GM21390 (cell line): ENCODE measurements at regions not wholly inside any gene's neighbourhood (a gene's known extent, or its start where the extent isn't known, plus 50 kb on each side); places are given as distances from the start of the nearest gene placed in this dataset.
A peak's percentile ranks its signal among the peaks of the same experiment; 100 is the strongest.
"Not testable (repeated sequence)": the region's sequence is repeated elsewhere in the genome, so short reads cannot be mapped to it uniquely, and the experiment has no call there.

Experiments
- ATAC-seq: cut with Tn5 transposase; IDR thresholded peaks from one replicate; pipeline ENCODE4 v1.9.1; 2021; ENCODE audit not compliant: unreplicated experiment

DNA sequence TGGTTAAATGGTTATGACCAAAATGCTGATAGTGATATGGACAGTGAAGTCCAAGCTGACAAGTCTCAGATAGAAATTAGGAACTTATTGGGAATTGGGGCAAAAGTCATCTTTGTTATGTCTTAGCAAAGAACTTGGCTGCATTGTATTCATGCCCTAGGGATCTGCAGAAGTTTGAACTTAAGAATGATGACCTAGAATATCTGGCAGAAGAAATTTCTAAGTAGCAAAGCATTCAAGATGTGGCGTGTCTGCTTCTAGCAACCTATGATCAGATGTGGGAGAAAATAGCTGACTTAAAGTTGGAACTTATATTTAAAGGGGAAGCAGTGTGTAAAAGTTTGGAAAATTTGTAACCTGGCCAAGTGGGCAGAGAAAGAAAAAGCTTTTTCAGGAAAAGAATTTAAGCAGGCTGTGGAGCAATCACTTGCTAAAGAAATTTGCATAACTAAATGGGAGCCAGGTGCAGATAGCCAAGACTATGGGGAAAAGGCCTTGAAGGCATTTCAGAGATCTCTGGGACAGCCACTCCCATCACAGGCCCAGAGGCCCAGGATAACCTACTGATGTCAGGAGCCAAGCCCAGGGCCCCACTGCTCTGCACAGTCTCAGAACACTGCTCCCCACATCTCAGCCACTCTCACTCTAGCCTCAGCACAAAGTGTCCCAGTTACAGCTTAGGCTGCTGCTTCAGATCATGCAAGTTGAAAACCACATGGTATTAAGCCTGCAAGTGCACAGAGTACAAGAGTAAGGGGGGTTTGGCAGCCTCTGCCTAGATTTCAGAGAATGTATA, 147.8 kb upstream of the TGFBR2 start:
- no peak for ATAC-seq

DNA sequence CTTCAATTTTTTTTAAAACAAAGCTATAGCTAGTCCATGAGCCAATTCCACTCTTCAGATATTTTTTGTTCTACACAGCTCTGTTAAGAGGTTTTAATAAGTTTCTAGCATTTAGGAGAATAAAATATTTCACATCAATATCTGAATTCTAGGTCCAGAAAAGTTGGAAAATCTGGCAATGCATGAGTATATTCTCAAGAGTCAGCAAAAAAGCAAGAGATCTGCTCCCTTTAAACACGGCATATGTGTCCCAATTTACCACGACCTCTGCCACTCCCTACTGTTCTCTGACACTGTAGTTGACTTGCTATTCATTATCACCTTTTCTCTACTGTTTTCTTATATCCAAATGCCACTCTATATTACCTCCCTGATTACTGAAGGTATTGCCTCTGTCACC, 145.1 kb upstream of the TGFBR2 start:
- no peak for ATAC-seq

DNA sequence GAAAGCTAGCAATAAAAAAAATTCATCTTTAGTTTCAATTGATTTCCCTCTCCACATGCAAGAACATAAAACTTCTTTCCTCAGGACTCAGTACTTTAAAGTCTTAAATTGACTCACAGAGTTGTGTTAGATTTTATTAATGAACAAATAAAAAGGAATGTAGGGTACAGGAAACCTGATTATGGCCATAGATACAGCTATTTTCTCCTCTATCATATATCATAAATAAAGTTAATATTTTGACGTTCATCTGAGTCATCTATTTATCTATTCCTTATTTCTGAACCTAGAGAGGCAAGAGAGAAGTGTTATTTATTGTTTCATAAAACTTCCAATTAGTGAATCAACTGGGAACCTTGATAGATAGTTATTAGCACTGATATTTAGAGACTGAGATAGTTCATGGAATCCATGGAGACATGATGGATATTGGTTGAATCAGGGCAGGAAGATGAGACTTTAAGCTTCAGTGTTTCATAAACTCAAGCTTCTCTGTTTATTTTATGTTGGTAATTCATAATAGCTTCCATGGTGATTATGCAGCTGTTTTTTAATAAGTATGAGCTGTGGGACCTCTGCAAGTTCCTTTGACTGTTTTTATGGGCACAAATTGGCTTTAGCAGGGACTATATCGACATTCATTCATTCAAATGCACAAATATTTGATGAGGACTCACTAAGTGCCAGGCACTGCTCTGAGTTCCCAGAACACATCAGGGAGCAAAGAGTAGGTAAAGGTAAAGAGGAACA, 143.5 kb upstream of the TGFBR2 start:
- ATAC-seq = no peak

DNA sequence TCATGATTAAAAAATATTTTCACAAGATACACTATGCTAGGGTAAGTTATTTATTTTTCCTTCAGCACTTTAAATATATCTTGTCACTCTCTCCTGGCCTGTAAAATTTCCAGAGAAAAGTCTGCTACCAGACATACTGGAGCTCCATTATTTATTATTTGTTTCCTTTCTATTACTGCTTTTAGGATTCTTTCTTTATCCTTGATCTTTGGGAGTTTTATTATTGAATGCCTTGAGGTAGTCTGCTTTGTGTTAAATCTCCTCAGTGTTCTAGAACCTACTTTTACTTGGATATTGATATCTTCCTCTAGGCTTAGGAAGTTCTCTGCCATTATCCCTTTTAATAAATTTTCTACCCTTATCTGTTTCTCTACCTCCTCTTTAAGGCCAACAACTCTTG, 142.0 kb upstream of the TGFBR2 start:
- no peak for ATAC-seq

DNA sequence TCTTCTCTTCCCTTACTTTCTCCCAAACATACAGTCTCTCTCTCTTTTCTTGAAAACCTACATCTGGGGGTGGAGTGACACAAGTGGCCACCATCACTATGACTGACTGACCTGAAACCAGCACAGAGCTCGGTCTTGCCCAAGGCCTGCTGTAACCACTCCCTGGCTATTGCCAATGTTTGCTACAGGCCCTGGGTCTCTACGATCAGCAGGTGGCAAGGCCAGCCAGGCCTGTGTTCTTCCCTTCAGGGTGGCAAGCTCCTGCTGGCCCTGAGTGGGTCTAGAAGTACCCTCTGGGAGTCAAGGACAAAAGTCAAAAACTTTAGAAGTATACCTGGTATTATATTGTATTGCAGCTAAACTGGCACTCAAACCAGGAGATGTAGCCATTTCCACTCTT, 140.9 kb upstream of the TGFBR2 start:
- ATAC-seq = no peak

DNA sequence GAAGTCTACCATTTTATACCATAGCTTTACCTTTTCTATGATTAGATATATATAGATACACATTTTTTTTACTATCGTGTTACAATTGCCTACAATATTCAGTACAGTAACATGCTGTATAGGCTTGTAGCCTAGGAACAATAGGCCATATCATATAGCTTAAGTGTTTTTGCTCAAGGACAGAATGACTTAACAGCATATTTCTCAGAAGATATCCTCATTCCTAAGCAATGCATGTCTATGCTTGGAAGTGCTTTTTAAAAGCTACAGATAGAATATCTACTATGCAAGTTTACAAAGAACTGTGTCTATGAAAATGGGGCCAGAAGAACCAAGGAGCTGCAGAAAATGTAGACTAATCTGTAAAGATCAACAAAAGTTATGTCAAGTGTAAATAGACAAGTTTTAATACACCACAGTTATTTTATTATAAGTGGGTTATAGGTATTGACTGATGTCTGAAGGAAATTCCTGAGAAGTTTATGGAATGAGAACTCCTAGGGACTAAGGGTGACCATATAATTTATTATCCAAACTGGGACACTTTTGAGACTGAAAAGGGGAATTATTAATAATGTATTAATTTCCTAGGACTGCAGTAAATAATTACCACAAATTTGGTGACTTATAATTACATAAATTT, 138.7 kb upstream of the TGFBR2 start:
- no peak for ATAC-seq

DNA sequence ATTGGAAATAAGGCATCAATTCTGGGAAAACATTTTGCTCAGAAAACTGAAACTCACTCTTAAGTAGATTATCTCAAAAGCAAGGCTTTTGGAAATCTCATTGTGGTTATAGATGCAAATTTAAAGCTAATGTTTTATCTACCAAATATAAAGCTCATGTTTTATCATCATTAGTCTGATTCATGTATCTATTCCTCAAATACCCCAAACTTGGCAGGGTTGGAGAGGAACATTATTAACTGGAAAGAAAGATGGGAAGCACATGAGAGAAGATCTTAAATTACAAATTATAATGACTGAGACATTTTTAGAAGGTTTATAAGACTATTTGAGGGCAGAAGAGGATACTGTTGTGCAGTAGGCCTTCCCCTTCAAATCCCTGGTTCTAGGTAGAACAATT, 137.3 kb upstream of the TGFBR2 start:
- ATAC-seq = no peak

DNA sequence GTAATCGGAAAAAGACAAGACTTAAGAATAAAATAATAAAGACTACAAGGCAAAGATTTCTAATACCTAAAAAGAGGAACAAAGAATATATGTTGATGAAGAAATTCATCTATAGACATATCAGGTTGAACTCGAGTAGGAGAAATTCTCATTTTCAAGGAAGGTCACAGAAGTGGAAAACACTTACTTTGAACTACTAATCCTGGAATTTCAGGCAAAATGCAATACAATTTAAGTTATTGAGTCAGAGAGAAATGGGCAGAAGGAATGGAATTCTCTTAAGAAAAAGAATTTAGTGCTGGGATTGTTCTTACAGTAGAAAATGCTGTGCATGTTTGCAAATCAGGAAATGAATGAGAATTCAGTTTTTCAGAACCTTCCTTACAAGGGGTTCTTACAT, 135.9 kb upstream of the TGFBR2 start:
- ATAC-seq = no peak

DNA sequence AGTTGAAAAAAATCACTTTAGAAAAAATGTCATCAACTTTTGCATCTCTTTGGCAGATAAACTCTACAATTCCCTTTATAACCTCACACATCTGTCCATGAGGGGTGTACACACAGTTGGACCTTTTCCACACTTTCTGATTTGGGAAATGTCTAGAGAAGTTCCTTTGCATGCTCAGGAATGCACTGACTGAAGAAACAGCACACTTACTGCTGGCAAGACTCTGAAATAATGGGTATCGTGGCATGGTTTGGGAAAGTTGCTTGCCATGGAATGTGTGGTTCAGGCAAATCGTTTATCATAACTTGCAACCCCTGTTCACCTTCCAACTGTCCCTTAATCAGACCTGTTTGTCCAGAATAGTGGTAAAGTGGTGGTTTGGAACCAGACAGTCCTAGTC, 135.3 kb upstream of the TGFBR2 start:
- ATAC-seq = no peak

DNA sequence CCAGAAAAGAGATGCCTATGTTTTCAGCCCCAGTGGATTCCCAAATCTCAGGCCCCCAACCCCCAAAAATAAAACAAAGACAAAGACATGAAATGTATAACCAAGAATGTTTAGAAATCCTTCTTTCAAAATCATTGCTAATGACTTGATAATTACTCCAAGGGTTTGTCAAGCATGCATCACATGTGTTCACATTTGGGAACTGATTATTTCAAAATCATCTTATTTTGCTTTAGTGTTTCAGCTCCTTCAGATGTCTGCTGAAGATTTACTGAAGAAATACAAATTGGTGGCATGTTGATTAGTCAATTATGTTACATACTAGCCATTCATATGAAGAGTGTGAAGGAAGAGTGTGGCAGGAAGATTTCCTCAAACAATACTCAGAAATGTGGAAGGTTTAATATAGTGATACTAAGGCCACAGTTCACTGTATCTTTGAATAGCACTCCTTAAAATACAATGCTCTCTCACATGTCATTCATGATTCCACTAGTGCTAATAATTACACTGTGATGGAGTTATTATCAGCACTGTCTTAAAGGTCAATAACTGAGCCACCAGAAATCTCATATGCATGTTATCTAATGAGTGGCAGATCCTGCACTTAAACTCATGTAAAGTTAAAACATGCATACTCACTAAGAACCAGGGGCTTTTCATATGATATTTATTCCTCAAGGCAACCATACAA, 134.5 kb upstream of the TGFBR2 start:
- ATAC-seq = no peak

DNA sequence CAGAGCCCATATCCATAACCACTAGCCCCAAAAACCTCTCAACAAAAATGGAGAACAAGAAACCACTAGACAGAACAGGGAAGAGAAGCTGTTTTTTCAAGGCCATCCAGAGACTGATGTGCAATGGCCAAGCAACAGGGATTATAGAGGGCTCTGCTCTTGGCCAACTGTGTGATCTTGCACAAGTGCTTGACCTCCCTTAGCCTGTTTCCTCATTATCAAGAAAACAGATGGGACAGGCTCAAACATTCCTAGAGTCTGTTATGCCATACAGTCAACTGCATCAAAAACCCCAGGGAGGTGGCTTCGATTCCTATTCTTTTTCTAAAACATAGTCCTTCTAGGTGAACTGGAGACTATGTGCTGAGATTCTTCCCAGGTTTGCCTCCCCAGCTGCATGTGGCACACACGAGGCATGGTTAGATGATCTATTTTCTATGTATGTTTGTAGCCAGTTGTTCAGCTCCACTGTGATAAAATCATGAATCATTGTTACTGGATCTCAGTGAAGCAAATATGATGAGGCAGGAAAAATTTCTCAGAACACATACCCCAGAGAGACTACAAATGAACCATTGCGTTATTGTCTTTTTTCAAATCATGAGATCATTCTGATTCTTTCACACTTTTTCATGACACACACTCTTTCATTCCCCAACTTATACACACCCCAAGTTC, 132.9 kb upstream of the TGFBR2 start:
- ATAC-seq = no peak

DNA sequence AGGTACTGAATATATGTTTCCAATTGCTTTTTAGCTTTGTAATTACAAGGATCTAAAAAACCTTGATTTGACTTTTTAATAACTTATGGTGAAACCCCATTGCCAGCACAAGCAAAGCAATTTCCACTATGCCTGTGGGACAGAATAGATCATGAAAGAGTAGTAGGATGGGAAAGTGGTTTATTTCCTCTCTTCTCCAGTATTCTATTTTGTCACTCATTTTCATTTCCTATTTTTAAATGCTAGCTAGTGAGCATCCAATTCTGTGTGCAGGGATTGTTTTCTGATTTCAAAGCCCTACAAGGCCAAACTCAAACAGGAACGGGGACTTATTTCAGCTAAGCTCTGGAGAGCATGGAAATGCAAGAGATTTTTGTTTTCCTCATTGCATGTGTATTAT, 132.0 kb upstream of the TGFBR2 start:
- ATAC-seq = no peak

DNA sequence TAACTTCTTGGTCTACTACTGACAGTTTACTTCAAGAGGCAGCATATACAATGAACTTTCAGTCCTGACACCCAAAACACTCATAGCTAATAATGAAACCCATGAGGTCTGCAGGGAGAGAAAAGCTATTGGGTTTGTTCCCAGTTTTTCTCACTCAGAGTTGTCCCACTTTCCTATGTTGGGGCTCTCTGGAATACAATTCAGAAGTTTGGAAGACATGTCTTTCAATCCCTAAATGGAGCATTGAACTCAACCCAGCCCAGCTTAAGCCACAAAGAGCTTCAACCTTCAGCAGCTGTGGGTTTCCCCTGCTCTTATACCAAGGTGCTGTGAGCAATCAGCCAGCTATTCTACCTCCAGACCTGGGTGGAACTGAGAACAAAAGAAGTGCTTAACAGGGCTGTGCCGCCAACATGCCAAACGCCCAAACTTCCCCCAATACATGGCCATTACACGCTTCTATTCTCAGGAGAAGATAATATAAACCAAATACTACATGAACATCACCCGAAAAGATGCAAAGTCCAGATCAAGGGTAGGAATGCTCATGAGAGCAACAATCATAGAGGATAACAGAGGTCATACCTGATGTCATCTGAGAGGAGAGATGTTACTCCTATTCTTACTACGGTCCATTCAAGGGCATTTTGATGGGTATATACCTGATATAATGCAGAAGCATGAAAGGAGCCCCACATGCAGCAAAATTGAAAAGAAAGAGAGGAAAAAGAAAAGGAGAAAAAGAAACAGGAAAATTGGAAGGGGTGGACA, 131.2 kb upstream of the TGFBR2 start:
- peak; percentile 85 for ATAC-seq

DNA sequence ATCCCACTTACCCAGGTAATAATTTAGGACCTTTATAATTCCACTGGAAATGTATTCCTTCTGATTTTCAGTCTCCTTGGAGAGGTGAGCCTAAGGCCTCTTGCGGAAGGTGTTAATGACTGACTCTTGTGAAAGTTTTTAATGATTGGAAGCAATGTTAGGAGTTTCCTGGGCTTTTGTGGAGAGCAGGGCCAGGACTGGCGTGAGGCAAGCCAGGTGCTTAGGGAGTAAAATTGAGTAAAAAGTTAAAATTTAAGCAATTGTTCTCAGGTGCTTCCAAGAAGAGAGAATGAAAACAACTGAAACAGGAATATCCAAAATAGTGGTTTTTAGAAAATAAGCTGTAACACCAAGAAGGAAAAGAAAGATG, 130.6 kb upstream of the TGFBR2 start:
- no peak for ATAC-seq

DNA sequence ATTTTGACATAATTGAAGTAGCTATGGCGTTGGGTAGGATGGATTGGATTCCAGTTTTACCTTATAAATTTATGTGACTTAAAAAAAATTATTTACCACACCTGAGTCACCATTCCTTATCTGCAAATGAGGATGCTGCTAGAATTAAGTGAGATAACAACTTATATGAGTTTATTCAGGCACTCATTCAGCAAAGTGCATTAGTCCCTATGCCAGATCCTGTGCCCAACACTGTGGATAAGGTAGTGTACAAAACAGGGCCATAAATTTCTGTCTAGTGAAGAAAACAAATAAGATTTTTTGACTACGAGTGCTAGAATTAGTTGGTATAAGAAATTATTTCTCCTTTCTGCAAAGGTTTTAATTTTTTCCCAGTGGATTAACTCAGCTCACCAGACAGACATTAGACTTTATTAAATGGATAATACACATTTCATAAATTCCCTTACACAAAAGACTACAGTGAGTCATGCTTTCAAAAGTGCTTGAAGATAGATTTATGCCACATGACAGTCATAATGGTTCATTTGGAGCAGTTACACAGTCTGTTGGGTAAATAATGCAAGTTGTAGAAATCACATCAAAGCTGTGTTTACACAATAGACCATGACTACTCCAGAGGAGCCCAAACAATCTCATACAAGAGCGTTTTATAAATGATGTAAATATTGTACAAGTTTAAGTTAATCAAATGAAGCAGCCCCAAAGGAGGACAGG, 129.9 kb upstream of the TGFBR2 start:
- ATAC-seq = no peak

DNA sequence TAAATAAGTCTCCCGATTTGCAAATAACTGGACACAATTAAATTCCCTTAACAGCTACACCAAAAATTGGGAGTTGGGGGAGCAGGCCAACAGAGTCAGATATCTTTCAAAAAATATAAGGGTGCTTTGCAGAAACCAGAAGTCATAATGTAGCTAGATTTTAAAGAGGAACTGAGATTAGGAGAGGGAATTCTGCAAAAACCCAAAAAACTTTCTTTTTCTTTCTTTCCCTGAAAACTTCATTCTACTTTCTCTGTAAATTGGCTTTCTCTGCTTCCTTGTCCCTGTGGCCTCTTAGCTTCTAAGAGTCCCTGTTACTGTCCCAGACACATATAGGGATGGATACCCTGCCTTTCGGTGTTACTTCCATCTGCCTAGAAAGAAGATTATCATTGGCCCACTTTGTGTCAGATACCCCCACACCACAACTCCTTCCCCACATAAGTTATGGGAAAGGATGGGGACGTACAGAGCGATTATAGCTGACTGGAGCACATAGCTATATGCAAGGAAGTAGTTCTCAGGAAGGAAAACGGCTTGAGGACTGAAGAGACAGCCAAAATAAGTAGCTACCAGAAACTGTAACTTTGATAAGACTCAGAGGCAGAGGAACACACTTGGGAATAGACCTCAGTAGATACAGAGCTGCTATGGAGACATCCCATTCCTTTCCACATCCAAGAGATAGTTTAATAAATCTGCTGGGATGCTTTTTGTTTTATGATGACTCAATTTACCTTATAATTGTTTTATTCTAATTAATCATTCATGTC, 129.1 kb upstream of the TGFBR2 start:
- ATAC-seq = no peak

DNA sequence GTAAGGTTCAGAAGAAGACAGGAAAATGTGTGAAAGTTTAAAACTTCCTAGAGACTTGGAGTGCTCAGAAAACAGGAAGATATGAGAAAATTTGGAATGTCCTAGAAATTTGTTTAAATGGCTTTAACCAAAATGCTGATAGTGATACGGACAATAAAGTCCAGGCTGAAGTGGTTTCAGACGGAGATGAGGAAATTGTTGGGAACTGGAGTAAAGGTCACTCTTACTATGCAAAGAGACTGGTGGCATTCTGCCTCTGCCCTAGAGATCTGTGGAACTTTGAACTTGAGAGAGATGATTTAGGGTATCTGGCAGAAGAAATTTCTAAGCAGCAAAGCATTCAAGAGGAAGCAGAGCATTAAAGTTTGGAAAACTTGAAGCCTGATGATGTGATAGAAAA, 126.7 kb upstream of the TGFBR2 start:
- not testable (repeated sequence) for ATAC-seq

DNA sequence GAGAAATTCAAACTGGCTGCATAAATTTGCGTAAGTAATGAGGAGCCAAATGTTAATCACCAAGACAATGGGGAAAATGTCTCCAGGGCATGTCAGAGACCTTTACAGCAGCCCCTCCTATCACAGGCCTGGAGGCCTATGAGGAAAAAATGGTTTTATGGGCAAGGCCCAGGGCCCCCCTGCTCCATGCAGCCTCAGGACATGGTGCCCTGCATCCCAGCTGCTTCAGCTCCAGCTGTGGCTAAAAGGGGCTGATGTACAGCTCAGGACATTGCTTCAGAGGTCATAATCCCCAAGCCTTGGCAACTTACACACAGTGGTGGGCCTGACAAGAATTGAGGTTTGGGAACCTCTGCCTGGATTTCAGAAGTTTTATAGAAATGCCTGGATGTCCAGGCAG, 126.2 kb upstream of the TGFBR2 start:
- ATAC-seq = not testable (repeated sequence)

DNA sequence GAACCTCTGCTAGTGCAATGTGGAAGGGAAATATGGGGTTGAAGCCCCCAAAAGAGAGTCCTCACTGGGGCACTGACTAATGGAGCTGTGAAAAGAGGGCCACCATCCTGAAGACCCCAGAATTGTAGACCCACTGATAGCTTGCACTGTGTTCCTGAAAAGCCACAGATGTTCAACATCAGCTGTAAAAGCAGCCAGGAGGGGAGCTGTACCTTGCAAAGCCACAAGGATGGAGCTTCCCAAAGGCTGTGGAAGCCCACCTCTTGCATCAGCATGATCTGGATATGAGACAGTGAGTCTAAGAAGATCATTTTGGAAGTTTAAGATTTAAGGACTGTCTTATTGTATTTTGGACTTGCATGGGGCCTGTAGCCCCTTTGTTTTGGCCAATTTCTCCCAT, 125.8 kb upstream of the TGFBR2 start:
- ATAC-seq = no peak
